ENCODE measurements at regions not wholly inside any gene's neighbourhood (a gene's known extent, or its start where the extent isn't known, plus 50 kb on each side); places are given as distances from the start of the nearest gene placed in this dataset.

- ChIA-PET POLR2A (no interaction called here), CTCF (no interaction called here)
- no peak for TF ChIP-seq CTCF (IDR thresholded peaks at IDR 0.05; ENCODE audit: insufficient read depth, low read depth, low read length)
- no peak for DNase-seq (ENCODE audit: low read depth)
- no peaks in the 10 kb centered on the region for H3K36me3 ChIP-seq (ENCODE audit: control insufficient read depth, insufficient read depth, low read length)
- H3K27me3 ChIP-seq (ENCODE audit: control insufficient read depth, insufficient read depth, low read length) = no peaks in the 10 kb centered on the region
- H3K4me3 ChIP-seq (ENCODE audit: low read depth, low read length) = no peak overlapping the region
These were observed 546.1 kb downstream of the ZNF608 start for GRCh38 chr5:124200381-124200780.

- ChIA-PET CTCF (no interaction called here), POLR2A (no interaction called here)
- H3K4me3 ChIP-seq (ENCODE audit: low read depth, low read length) = no peak overlapping the region
- DNase-seq (ENCODE audit: low read depth) = no peak
- no peaks in the 10 kb centered on the region for H3K27me3 ChIP-seq (ENCODE audit: control insufficient read depth, insufficient read depth, low read length)
- no peaks in the 10 kb centered on the region for H3K36me3 ChIP-seq (ENCODE audit: control insufficient read depth, insufficient read depth, low read length)
- TF ChIP-seq CTCF (IDR thresholded peaks at IDR 0.05; ENCODE audit: insufficient read depth, low read depth, low read length) = no peak
These were observed 546.5 kb downstream of the ZNF608 start for GRCh38 chr5:124199893-124200292.

GRCh38 chr5:124195411-124195810 lies 551.0 kb downstream of the ZNF608 start:
- TF ChIP-seq CTCF (IDR thresholded peaks at IDR 0.05; ENCODE audit: insufficient read depth, low read depth, low read length) = no peak
- Histone ChIP-seq H3K4me3 (ENCODE audit: low read depth, low read length) (no peak overlapping the region), H3K27me3 (ENCODE audit: control insufficient read depth, insufficient read depth, low read length) (no peaks in the 10 kb centered on the region), H3K36me3 (ENCODE audit: control insufficient read depth, insufficient read depth, low read length) (no peaks in the 10 kb centered on the region)
- no peak for DNase-seq (ENCODE audit: low read depth)
- ChIA-PET POLR2A (no interaction called here), CTCF (no interaction called here)

GRCh38 chr5:124194282-124194681 lies 552.2 kb downstream of the ZNF608 start:
- Histone ChIP-seq H3K27me3 (ENCODE audit: control insufficient read depth, insufficient read depth, low read length) (no peaks in the 10 kb centered on the region), H3K4me3 (ENCODE audit: low read depth, low read length) (no peak overlapping the region), H3K36me3 (ENCODE audit: control insufficient read depth, insufficient read depth, low read length) (no peaks in the 10 kb centered on the region)
- DNase-seq (ENCODE audit: low read depth) = no peak
- CTCF ChIA-PET = no interaction called here
- POLR2A ChIA-PET = no interaction called here
- TF ChIP-seq CTCF (IDR thresholded peaks at IDR 0.05; ENCODE audit: insufficient read depth, low read depth, low read length) = no peak

GRCh38 chr5:124193371-124193789 lies 553.1 kb downstream of the ZNF608 start:
- CTCF ChIA-PET = no interaction called here
- Histone ChIP-seq H3K36me3 (ENCODE audit: control insufficient read depth, insufficient read depth, low read length) (no peaks in the 10 kb centered on the region), H3K27me3 (ENCODE audit: control insufficient read depth, insufficient read depth, low read length) (no peaks in the 10 kb centered on the region), H3K4me3 (ENCODE audit: low read depth, low read length) (no peak overlapping the region)
- POLR2A ChIA-PET = no interaction called here
- DNase-seq (ENCODE audit: low read depth) = no peak
- no peak for TF ChIP-seq CTCF (IDR thresholded peaks at IDR 0.05; ENCODE audit: insufficient read depth, low read depth, low read length)
